ENCODE measurements at regions not wholly inside any gene's neighbourhood (a gene's known extent, or its start where the extent isn't known, plus 50 kb on each side); places are given as distances from the start of the nearest gene placed in this dataset.

GRCh38 chr14:105738638-105739037, 212.3 kb downstream of the TMEM121 start:
- H3K9me2 ChIP-seq (ENCODE audit: insufficient read depth): no peaks in the 10 kb centered on the region
- Mint-ChIP-seq H3K4me3 (no peak overlapping the region), H3K9me3 (peaks cover 58% of the 10 kb centered on the region), H3K27me3 (ENCODE audit: insufficient read depth, low read depth, poor library complexity) (peaks cover 6% of the 10 kb centered on the region), H3K36me3 (ENCODE audit: low read depth) (peaks cover 15% of the 10 kb centered on the region), H3K27ac (no peak overlapping the region), H3K4me1 (no peaks in the 10 kb centered on the region)
- TF ChIP-seq, protein P1, sequence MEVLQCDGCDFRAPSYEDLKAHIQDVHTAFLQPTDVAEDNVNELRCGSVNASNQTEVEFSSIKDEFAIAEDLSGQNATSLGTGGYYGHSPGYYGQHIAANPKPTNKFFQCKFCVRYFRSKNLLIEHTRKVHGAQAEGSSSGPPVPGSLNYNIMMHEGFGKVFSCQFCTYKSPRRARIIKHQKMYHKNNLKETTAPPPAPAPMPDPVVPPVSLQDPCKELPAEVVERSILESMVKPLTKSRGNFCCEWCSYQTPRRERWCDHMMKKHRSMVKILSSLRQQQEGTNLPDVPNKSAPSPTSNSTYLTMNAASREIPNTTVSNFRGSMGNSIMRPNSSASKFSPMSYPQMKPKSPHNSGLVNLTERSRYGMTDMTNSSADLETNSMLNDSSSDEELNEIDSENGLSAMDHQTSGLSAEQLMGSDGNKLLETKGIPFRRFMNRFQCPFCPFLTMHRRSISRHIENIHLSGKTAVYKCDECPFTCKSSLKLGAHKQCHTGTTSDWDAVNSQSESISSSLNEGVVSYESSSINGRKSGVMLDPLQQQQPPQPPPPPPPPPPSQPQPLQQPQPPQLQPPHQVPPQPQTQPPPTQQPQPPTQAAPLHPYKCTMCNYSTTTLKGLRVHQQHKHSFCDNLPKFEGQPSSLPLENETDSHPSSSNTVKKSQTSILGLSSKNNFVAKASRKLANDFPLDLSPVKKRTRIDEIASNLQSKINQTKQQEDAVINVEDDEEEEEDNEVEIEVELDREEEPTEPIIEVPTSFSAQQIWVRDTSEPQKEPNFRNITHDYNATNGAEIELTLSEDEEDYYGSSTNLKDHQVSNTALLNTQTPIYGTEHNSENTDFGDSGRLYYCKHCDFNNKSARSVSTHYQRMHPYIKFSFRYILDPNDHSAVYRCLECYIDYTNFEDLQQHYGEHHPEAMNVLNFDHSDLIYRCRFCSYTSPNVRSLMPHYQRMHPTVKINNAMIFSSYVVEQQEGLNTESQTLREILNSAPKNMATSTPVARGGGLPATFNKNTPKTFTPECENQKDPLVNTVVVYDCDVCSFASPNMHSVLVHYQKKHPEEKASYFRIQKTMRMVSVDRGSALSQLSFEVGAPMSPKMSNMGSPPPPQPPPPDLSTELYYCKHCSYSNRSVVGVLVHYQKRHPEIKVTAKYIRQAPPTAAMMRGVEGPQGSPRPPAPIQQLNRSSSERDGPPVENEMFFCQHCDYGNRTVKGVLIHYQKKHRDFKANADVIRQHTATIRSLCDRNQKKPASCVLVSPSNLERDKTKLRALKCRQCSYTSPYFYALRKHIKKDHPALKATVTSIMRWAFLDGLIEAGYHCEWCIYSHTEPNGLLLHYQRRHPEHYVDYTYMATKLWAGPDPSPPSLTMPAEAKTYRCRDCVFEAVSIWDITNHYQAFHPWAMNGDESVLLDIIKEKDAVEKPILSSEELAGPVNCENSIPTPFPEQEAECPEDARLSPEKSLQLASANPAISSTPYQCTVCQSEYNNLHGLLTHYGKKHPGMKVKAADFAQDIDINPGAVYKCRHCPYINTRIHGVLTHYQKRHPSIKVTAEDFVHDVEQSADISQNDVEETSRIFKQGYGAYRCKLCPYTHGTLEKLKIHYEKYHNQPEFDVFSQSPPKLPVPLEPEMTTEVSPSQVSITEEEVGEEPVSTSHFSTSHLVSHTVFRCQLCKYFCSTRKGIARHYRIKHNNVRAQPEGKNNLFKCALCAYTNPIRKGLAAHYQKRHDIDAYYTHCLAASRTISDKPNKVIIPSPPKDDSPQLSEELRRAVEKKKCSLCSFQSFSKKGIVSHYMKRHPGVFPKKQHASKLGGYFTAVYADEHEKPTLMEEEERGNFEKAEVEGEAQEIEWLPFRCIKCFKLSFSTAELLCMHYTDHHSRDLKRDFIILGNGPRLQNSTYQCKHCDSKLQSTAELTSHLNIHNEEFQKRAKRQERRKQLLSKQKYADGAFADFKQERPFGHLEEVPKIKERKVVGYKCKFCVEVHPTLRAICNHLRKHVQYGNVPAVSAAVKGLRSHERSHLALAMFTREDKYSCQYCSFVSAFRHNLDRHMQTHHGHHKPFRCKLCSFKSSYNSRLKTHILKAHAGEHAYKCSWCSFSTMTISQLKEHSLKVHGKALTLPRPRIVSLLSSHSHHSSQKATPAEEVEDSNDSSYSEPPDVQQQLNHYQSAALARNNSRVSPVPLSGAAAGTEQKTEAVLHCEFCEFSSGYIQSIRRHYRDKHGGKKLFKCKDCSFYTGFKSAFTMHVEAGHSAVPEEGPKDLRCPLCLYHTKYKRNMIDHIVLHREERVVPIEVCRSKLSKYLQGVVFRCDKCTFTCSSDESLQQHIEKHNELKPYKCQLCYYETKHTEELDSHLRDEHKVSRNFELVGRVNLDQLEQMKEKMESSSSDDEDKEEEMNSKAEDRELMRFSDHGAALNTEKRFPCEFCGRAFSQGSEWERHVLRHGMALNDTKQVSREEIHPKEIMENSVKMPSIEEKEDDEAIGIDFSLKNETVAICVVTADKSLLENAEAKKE (CRISPR knock-in tag; IDR thresholded peaks at IDR 0.05): no peak
- TF ChIP-seq STAT1 (IDR thresholded peaks at IDR 0.05; ENCODE audit: unreplicated experiment) (no peak), REST (IDR thresholded peaks at IDR 0.05; ENCODE audit: unreplicated experiment) (no peak), POLR2AphosphoS5 (IDR thresholded peaks at IDR 0.05; ENCODE audit: low read depth) (no peak), NANOG (IDR thresholded peaks at IDR 0.05; ENCODE audit: borderline replicate concordance) (no peak), EZH2phosphoT487 (IDR thresholded peaks at IDR 0.05; ENCODE audit: unreplicated experiment) (no peak), CREB1 (CRISPR knock-in tag; IDR thresholded peaks at IDR 0.05; ENCODE audit: low read depth) (no peak), ZNF114 (CRISPR knock-in tag; IDR thresholded peaks at IDR 0.05) (no peak), CTCF (conservative IDR thresholded peaks at IDR 0.05; ENCODE audit: low read depth in 2 of 2) (no peak), EZH2 (IDR thresholded peaks at IDR 0.05; ENCODE audit: low read depth, unreplicated experiment) (no peak), ZNF331 (CRISPR knock-in tag; IDR thresholded peaks at IDR 0.05; ENCODE audit: low read depth) (no peak), ETS1 (IDR thresholded peaks at IDR 0.05) (no peak), JUNB (IDR thresholded peaks at IDR 0.05; ENCODE audit: unreplicated experiment) (no peak)
- no peak overlapping the region for H3K4me3 ChIP-seq
- no peaks in the 10 kb centered on the region for H3F3A ChIP-seq (replicated peaks; ENCODE audit: low read depth)
- H3K4me1 ChIP-seq (ENCODE audit: insufficient read depth): no peaks in the 10 kb centered on the region
- H3K27ac ChIP-seq (ENCODE audit: low read depth): no peak overlapping the region
- H3K27me3 ChIP-seq (ENCODE audit: insufficient read depth): no peaks in the 10 kb centered on the region
- no peaks in the 10 kb centered on the region for H3K36me3 ChIP-seq (ENCODE audit: insufficient read depth)
- no peak overlapping the region for H3K4me2 ChIP-seq
- no peaks in the 10 kb centered on the region for H4K20me1 ChIP-seq (replicated peaks; ENCODE audit: insufficient read depth)
- no peak overlapping the region for H2AFZ ChIP-seq
- DNase-seq (ENCODE audit: low spot score) (no peak), ATAC-seq (no peak)
- H3K79me2 ChIP-seq (replicated peaks; ENCODE audit: insufficient read depth): no peaks in the 10 kb centered on the region
